DND-41 (cell line): ENCODE measurements at regions not wholly inside any gene's neighbourhood (a gene's known extent, or its start where the extent isn't known, plus 50 kb on each side); places are given as distances from the start of the nearest gene placed in this dataset.

ENCODE experiments used
- ATAC-seq: fragments of 200-7000 bp; cut with Tn5 transposase; 3 replicates; pipeline ENCODE4 v1.9.1; 2021; ENCODE audit warnings: low read depth; ENCODE audit not compliant: insufficient read depth
- DNase-seq: peaks from one replicate; pipeline ENCODE4 v3.0.0-alpha.2; 2020
- H2AFZ ChIP-seq: 2 replicates; pipeline ENCODE4 v1.6.0; 2012; ENCODE audit warnings: low read depth, low read length
- H3K27ac ChIP-seq: 2 replicates; pipeline ENCODE4 v1.5.1; 2012; ENCODE audit warnings: low read length, inconsistent platforms
- H3K27me3 ChIP-seq: fragments of 200-600 bp; sonication (generic); 2 replicates; pipeline ENCODE4 v1.6.0; 2012; ENCODE audit warnings: low read length, mild to moderate bottlenecking, inconsistent platforms; ENCODE audit not compliant: insufficient read depth, poor library complexity
- H3K36me3 ChIP-seq: 2 replicates; pipeline ENCODE4 v1.5.1; 2012; ENCODE audit warnings: low read length, inconsistent platforms; ENCODE audit not compliant: insufficient read depth
- H3K4me1 ChIP-seq: 2 replicates; pipeline ENCODE4 v1.5.1; 2012; ENCODE audit warnings: mild to moderate bottlenecking, low read length; ENCODE audit not compliant: insufficient read depth
- H3K4me2 ChIP-seq: 2 replicates; pipeline ENCODE4 v1.6.0; 2012; ENCODE audit warnings: mild to moderate bottlenecking, moderate library complexity, low read length, inconsistent platforms; ENCODE audit not compliant: insufficient read depth
- H3K4me3 ChIP-seq, 2 experiments: fragments of 200-600 bp in 1 of 2; shearing (Covaris generic) in 1 of 2; 2 replicates each; pipeline ENCODE4 v1.5.1; 2012 to 2016; ENCODE audit warnings: inconsistent platforms in 2 of 2, low read length in 2 of 2, mild to moderate bottlenecking in 2 of 2, low read depth in 1 of 2, moderate library complexity in 1 of 2
- H3K79me2 ChIP-seq: 2 replicates; pipeline ENCODE4 v1.6.0; 2012; ENCODE audit warnings: low read length, inconsistent platforms; ENCODE audit not compliant: insufficient read depth
- H3K9ac ChIP-seq: 2 replicates; pipeline ENCODE4 v1.6.0; 2012; ENCODE audit warnings: low read depth, mild to moderate bottlenecking, inconsistent platforms, low read length, moderate library complexity
- H3K9me3 ChIP-seq: 2 replicates; pipeline ENCODE4 v1.5.1; 2012; ENCODE audit warnings: low read length, moderate library complexity, mild to moderate bottlenecking, inconsistent platforms; ENCODE audit not compliant: insufficient read depth, severe bottlenecking
- H4K20me1 ChIP-seq: 2 replicates; pipeline ENCODE4 v1.6.0; 2012; ENCODE audit warnings: low read length; ENCODE audit not compliant: insufficient read depth
- CTCF ChIP-seq: IDR thresholded peaks from 2 replicates; pipeline ENCODE4 v1.5.1; 2012; ENCODE audit warnings: borderline replicate concordance, low read length, moderate library complexity, mild to moderate bottlenecking; ENCODE audit not compliant: poor library complexity, severe bottlenecking; ENCODE audit errors: extremely low read depth
- EZH2 ChIP-seq: IDR thresholded peaks from 3 replicates; pipeline ENCODE4 v1.6.1; 2012; ENCODE audit warnings: borderline replicate concordance, low read depth, mild to moderate bottlenecking, moderate library complexity, low read length, inconsistent platforms; ENCODE audit not compliant: severe bottlenecking

- no peak overlapping the region for H2AFZ ChIP-seq
- no peaks in the 10 kb centered on the region for H3K4me1 ChIP-seq
- H3K4me2 ChIP-seq = no peak overlapping the region
- peaks cover 17% of the 10 kb centered on the region for H3K9me3 ChIP-seq
- no peak overlapping the region for H3K27ac ChIP-seq
- H4K20me1 ChIP-seq = no peaks in the 10 kb centered on the region
- no peak for ATAC-seq
- TF ChIP-seq EZH2 (no peak), CTCF (no peak)
- no peak for DNase-seq
- H3K79me2 ChIP-seq = no peaks in the 10 kb centered on the region
- H3K36me3 ChIP-seq = no peaks in the 10 kb centered on the region
- H3K27me3 ChIP-seq = no peaks in the 10 kb centered on the region
- H3K4me3 ChIP-seq = no peak overlapping the region
- no peak overlapping the region for H3K9ac ChIP-seq
Observed at GRCh38 chr4:97453186-97453585, 690.1 kb downstream of the STPG2 start.

- H3K27me3 ChIP-seq = no peaks in the 10 kb centered on the region
- H3K79me2 ChIP-seq = no peaks in the 10 kb centered on the region
- H3K4me2 ChIP-seq = no peak overlapping the region
- DNase-seq (no peak), ATAC-seq (no peak)
- no peak overlapping the region for H2AFZ ChIP-seq
- no peak overlapping the region for H3K27ac ChIP-seq
- no peak for TF ChIP-seq EZH2
- TF ChIP-seq CTCF = no peak
- H3K4me1 ChIP-seq = no peaks in the 10 kb centered on the region
- no peaks in the 10 kb centered on the region for H4K20me1 ChIP-seq
- H3K9ac ChIP-seq = no peak overlapping the region
- H3K36me3 ChIP-seq = no peaks in the 10 kb centered on the region
- peaks cover 14% of the 10 kb centered on the region for H3K9me3 ChIP-seq
- no peak overlapping the region for H3K4me3 ChIP-seq
Observed at GRCh38 chr4:97457253-97457652, 686.0 kb downstream of the STPG2 start.

GRCh38 chr4:97468272-97468671, 675.0 kb downstream of the STPG2 start:
- no peaks in the 10 kb centered on the region for H3K36me3 ChIP-seq
- H3K27ac ChIP-seq = no peak overlapping the region
- H3K79me2 ChIP-seq = no peaks in the 10 kb centered on the region
- H3K9ac ChIP-seq = no peak overlapping the region
- ATAC-seq = no peak
- H3K4me3 ChIP-seq = no peak overlapping the region
- H2AFZ ChIP-seq = no peak overlapping the region
- no peaks in the 10 kb centered on the region for H3K4me1 ChIP-seq
- no peaks in the 10 kb centered on the region for H4K20me1 ChIP-seq
- TF ChIP-seq CTCF (no peak), EZH2 (no peak)
- H3K9me3 ChIP-seq = peaks cover 2% of the 10 kb centered on the region
- no peak overlapping the region for H3K4me2 ChIP-seq
- no peaks in the 10 kb centered on the region for H3K27me3 ChIP-seq
- no peak for DNase-seq

GRCh38 chr4:97475621-97476020, 667.7 kb downstream of the STPG2 start:
- no peak overlapping the region for H3K4me3 ChIP-seq
- no peak for TF ChIP-seq CTCF
- no peak for TF ChIP-seq EZH2
- H4K20me1 ChIP-seq = no peaks in the 10 kb centered on the region
- DNase-seq (no peak), ATAC-seq (no peak)
- no peaks in the 10 kb centered on the region for H3K36me3 ChIP-seq
- no peaks in the 10 kb centered on the region for H3K79me2 ChIP-seq
- no peaks in the 10 kb centered on the region for H3K27me3 ChIP-seq
- H3K9me3 ChIP-seq = peaks cover 2% of the 10 kb centered on the region
- no peak overlapping the region for H3K9ac ChIP-seq
- H3K4me1 ChIP-seq = no peaks in the 10 kb centered on the region
- H2AFZ ChIP-seq = no peak overlapping the region
- H3K4me2 ChIP-seq = no peak overlapping the region
- no peak overlapping the region for H3K27ac ChIP-seq
